ENCODE measurements at regions not wholly inside any gene's neighbourhood (a gene's known extent, or its start where the extent isn't known, plus 50 kb on each side); places are given as distances from the start of the nearest gene placed in this dataset.
"Not testable (repeated sequence)": the region's sequence is repeated elsewhere in the genome, so short reads cannot be mapped to it uniquely, and the experiment has no call there.

GRCh38 chr6:51049288-51049982 lies 230.8 kb downstream of the TFAP2B start:
- no peak for TF ChIP-seq CTCF (IDR thresholded peaks at IDR 0.05; ENCODE audit: borderline replicate concordance, insufficient read depth, low read depth, low read length)

GRCh38 chr6:51049983-51050877 lies 231.6 kb downstream of the TFAP2B start:
- TF ChIP-seq CTCF (IDR thresholded peaks at IDR 0.05; ENCODE audit: borderline replicate concordance, insufficient read depth, low read depth, low read length), result no peak
- no peak overlapping the region for H3K4me3 ChIP-seq (ENCODE audit: low read depth, low read length)

More at GRCh38 chr6:51049288-51049982, 230.8 kb downstream of the TFAP2B start:
- no peak overlapping the region for H3K4me3 ChIP-seq (ENCODE audit: low read depth, low read length)

GRCh38 chr6:51052716-51053115 lies 234.0 kb downstream of the TFAP2B start:
- not testable (repeated sequence) for H3K4me3 ChIP-seq (ENCODE audit: low read depth, low read length)

GRCh38 chr6:51055316-51055715 lies 236.6 kb downstream of the TFAP2B start:
- not testable (repeated sequence) for H3K4me3 ChIP-seq (ENCODE audit: low read depth, low read length)

- TF ChIP-seq CTCF (IDR thresholded peaks at IDR 0.05; ENCODE audit: borderline replicate concordance, insufficient read depth, low read depth, low read length), result no peak
- H3K4me3 ChIP-seq (ENCODE audit: low read depth, low read length), result no peak overlapping the region
Observed at GRCh38 chr6:51057296-51057695, 238.6 kb downstream of the TFAP2B start.

- TF ChIP-seq CTCF (IDR thresholded peaks at IDR 0.05; ENCODE audit: borderline replicate concordance, insufficient read depth, low read depth, low read length), result no peak
- H3K4me3 ChIP-seq (ENCODE audit: low read depth, low read length), result no peak overlapping the region
Observed at GRCh38 chr6:51060262-51060762, 241.6 kb downstream of the TFAP2B start.

- H3K4me3 ChIP-seq (ENCODE audit: low read depth, low read length), result no peak overlapping the region
- no peak for TF ChIP-seq CTCF (IDR thresholded peaks at IDR 0.05; ENCODE audit: borderline replicate concordance, insufficient read depth, low read depth, low read length)
Observed at GRCh38 chr6:51062166-51062722, 243.6 kb downstream of the TFAP2B start.

Measured in GM12875 (cell line).